ENCODE measurements at regions not wholly inside any gene's neighbourhood (a gene's known extent, or its start where the extent isn't known, plus 50 kb on each side); places are given as distances from the start of the nearest gene placed in this dataset.

GRCh38 chr18:68504441-68505177, 210.3 kb downstream of the TMX3 start:
- TF ChIP-seq, protein P1, sequence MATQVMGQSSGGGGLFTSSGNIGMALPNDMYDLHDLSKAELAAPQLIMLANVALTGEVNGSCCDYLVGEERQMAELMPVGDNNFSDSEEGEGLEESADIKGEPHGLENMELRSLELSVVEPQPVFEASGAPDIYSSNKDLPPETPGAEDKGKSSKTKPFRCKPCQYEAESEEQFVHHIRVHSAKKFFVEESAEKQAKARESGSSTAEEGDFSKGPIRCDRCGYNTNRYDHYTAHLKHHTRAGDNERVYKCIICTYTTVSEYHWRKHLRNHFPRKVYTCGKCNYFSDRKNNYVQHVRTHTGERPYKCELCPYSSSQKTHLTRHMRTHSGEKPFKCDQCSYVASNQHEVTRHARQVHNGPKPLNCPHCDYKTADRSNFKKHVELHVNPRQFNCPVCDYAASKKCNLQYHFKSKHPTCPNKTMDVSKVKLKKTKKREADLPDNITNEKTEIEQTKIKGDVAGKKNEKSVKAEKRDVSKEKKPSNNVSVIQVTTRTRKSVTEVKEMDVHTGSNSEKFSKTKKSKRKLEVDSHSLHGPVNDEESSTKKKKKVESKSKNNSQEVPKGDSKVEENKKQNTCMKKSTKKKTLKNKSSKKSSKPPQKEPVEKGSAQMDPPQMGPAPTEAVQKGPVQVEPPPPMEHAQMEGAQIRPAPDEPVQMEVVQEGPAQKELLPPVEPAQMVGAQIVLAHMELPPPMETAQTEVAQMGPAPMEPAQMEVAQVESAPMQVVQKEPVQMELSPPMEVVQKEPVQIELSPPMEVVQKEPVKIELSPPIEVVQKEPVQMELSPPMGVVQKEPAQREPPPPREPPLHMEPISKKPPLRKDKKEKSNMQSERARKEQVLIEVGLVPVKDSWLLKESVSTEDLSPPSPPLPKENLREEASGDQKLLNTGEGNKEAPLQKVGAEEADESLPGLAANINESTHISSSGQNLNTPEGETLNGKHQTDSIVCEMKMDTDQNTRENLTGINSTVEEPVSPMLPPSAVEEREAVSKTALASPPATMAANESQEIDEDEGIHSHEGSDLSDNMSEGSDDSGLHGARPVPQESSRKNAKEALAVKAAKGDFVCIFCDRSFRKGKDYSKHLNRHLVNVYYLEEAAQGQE (IDR thresholded peaks at IDR 0.05; ENCODE audit: insufficient read depth in 1 of 2, low read depth in 2 of 2, low read length in 2 of 2): no peak
- TF ChIP-seq POLR2AphosphoS5 (IDR thresholded peaks at IDR 0.05; ENCODE audit: low read depth, low read length) (no peak), TAF1 (IDR thresholded peaks at IDR 0.05; ENCODE audit: borderline replicate concordance, insufficient read depth, low read length) (no peak), FOXP2 (optimal IDR thresholded peaks at IDR 0.05; ENCODE audit: borderline replicate concordance, extremely low read depth, extremely low read length, insufficient read depth) (no peak), SIN3A (IDR thresholded peaks at IDR 0.05; ENCODE audit: borderline replicate concordance, insufficient read depth, low read length) (no peak)
